Esophagus mucosa (tissue), 1 donor: ENCODE measurements at regions not wholly inside any gene's neighbourhood (a gene's known extent, or its start where the extent isn't known, plus 50 kb on each side); places are given as distances from the start of the nearest gene placed in this dataset.

ENCODE experiments used
- ATAC-seq: fragments of 200-7000 bp; cut with Tn5 transposase; one replicate; pipeline ENCODE4 v1.9.1; 2020
- donor health status: DM: yes; HTN: yes; CAD: no.

DNA sequence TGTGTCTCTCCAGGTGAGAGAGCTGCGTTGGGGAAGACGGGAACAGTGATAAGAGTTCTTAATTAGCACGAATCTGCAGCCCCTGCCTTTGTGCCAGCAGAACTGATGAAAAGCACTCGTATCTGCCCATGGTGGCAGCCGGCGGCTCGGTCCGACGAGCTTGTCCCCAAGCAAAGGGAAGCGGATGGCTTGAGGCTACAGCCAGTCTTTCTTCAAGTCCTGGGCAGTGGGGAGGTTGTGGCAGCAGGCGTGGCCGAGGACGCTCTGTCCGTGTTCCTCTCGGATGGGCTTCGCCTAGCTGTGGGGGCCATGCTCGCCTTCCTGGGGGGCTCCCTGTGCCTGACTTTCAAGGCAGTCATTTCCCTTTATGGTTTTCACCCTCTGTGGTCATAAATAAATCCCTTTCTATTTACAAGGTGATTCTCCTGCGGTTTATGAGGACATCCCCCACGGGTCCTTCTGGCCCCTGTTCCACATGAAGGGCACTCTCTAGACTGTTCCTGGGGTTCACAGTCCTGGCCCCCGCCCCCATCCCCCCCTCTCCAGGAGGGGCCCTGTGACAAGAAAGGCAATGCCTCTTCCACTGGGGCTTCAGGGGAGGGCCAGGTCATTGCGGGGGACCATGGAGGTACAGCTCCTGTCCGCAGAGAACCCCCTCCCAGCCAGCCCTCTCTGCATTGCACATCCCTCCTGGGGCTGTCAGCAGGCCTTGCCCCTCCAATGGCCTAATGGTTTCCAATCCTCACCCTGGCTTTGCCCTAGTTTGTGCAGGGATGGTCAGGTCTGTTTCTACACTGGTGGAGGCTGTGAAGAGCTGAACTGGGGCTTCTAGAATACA, 1212.3 kb downstream of the BRD1 start:
- ATAC-seq = no peak

DNA sequence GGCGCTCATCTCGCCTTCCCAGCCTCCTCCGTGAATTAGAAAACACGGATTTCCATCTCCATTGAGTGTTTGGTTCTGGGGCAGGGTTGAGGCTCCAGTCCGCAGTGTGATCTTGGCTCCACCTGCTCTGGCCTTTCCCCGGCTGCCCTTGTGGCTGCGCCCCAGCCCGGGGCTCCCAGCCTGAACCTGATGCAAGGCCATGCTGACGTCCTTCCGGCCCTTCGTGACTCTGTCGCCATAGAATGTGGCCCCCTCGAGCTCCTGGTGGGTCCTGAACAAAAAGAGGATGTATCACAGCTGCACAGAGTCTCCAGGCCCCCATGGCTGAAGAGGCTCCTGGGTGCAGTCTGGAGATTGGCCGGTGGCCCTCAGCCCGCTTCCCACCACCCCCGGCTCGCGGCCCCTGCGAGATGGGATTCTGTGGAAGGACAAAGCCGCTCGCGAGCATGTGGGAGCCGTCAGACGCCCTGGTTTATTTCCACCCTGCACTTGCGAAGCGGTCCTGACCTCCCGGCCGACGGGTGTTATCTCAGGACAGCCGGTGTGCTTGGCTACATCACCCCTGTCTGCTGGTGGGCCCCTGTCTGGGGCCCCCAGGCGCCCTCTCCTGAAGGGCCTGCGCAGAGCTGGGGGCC, 1214.0 kb downstream of the BRD1 start:
- no peak for ATAC-seq

DNA sequence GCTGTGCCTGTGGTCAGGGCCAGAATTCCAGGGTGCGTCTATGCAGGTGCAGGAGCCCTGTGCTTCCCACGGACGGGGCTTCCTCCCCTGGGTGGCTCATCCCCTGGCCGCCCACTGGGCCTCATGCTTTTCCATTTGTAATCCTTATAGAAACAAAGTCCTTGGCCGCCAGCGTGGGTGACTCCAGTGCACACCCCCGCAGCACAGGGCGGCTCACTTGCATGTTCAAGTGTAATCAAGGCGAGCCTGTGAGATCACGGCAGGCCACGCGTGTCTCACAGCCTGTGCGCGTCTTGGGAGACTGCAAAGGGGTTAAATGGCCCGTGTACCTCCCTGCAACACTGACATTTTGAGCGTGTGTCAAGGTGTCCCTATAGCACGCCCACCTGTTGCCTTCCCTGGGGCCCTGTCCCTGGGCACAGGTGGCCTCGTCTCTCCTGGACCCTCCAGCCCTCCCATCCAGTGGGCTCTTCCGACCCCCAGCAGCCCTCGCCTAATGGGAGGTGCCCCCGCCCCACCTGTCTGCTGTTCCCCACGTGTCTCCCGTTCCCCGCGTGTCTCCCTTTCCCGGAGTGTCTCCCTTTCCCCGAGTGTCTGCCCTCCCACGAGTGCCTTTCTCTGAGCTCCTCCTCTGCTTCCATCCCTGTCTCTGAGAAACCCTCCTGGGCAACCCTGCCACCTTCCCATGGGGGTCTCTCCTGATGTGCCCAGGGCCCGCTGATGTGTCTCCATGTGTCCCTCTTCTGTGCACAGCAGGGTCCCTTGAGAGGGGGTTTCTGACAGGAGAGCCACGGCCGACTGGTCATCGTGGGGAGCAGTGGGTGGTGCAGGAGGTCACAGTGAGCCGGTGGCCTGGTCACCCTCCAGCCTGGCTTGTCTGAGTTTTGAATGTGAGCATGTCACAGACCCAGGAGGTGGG, 1215.3 kb downstream of the BRD1 start:
- ATAC-seq = no peak

DNA sequence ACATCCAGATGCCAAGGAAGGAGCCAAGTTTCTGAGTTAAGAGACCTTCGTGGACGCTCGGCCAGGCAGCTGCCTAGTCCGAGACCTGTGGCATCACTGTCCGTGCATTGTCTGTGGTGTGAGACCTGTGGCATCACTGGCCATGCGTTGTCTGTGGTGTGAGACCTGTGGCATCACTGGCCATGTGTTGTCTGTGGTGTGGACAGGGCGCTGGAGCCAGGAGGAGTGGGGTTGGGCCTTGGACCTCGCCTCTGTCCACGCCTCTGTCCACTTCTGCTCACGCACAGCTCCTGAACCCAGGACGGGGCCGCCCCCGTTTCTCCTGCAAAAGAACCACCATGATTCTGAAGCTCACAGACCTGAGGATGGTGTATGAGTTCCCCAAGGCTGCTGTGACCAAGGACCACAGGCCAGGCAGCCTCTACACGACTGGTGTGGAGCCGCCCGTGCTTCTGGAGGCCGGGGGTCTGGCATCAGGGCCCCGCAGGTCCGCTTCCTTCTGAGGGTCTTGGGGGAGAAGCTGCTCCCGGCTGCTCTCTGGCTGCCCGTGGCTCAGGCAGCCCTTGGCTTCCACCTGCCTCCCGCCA, 1218.3 kb downstream of the BRD1 start:
- ATAC-seq = no peak

DNA sequence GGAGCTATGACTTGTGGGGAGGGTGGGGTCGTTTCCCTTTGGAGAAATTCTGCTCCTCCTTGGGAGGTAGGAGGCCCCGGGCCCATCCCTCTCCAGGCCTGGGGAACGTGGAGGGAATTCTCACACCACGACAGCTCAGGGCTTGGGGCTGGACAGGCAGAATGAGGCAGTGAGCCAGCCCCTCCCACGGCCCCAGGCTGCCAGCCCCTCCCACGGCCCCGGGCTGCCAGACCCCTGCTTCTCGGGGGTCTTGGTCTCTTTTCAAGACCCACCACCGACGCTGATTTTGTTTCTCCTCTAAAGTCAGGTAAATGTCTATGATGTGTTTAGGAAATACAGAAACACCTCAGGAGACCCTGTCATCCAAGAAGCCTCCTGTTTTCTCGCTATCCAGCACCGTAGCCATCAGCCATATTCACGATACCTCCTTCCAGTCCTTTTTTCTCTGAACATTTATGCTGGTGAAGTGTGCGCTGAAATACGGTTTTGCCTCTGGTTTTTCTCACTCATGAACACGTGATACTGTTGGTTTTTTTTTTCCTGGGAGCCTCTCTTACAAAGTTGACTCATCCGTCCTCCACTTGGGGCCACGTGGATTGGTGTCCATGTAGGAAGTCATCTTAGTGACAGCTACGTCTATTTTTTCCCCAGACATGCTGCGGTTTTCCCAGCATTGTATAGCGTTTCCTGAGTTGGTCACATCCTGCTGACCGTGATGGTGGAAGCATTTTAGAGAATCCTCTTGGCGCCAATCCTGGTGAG, 1219.6 kb downstream of the BRD1 start:
- ATAC-seq = no peak

DNA sequence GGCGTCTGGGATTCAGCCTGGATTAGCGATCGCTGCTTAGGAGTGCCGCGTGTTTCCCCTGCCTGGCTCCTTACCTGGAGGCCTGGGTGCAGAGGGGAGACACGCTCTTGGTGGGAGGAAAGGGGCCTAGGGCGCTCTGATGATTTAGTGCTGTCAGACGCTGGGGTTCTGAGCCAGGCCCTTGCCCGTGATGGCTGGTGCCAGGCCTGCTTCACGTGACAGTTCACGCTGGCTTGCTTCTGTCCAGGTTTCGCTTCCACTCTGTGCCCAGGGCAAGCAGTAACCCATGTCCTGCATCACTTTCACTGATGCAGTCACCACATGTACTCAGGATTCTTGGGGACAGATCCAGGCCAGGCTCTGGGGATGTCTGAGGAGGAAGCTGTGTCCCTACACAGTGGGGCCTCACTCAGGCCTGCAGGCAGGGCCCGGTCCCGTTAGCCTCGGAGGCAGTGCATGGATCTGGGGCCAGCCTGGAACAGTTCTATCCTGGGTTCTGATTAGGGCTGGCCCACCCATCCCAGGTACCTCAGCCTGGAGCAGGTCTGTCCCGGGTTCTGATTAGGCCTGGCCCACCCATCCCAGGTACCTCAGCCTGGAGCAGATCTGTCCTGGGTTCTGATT, 1220.9 kb downstream of the BRD1 start:
- no peak for ATAC-seq

DNA sequence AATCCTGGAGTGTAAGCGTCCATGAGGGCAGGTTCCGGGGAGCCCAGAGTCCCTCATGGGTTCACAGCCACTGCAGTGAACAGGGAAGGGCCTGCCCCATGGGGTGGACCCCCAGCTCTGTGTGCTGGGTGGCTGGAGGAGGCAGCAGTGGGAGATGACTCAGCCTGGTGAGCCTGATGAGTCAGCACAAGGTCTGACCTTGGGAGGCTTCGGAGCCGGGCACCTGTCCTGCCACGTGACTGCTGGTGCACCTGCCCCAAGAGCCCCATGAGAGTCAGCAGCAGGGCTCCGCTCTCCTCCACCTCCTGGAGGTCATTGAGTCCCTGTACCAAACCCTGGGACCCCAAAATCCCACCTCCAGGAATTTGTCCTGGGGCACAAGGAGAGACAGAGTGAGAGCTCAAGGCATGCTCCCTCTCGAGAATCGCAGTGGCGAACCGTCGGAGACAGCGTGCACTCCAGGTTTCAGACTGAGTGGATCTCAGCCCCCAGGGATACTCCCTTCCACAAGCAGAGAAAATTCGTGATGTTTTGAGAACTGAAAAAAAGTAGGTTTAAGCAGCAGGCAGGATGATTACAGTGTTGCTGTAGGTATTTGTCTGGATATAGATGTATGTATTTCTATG, 1221.7 kb downstream of the BRD1 start:
- ATAC-seq = no peak

DNA sequence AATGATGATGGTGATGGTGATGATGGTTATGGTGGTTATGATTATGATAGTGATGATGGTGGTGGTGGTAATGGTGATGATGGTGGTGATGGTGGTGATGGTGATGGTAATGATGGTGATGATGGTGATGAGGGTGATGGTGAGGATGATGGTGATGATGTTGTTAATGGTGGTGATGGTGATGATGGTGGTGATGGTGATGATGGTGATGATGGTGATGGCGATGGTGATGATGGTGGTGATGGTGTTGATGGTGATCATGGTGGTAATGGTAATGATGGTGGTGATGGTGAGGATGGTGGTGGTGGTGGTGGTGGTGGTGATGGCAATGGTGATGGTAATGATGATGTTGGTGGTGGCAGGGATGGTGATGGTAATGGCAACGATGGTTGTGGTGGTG, 1222.5 kb downstream of the BRD1 start:
- no peak for ATAC-seq

DNA sequence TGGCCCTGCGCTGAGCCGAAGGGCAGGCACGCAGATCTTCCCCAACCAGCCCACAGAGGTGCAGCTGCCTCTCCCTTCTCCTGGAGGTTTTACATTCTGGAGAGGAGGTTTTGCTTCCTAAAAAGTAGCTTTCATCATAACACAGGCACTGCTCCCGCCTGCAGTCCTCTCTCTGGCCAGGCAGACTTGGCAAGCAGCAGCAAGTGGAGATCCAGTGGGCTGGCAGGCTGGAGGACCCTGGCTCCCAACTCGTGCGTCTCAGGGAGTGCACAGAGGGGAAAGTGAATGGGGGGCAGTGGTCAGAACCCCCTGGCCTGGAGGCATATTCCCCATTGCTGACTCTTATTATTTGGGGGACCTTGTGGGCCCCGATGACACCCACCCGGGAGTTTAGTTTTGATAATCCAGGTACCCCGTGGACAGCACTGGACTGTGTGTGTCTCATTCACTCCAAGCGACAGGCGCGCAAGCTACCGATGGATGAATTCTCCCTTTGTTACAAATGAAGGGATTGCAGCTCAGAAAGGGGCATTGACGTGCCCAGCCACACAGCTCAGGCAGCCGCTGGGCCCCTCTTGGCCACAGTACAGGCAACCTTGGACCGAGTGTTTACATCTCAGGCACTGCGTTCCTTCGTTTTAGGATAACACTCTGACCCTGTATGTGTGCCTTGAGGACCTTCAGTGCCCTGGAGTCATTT, 1223.9 kb downstream of the BRD1 start:
- no peak for ATAC-seq

DNA sequence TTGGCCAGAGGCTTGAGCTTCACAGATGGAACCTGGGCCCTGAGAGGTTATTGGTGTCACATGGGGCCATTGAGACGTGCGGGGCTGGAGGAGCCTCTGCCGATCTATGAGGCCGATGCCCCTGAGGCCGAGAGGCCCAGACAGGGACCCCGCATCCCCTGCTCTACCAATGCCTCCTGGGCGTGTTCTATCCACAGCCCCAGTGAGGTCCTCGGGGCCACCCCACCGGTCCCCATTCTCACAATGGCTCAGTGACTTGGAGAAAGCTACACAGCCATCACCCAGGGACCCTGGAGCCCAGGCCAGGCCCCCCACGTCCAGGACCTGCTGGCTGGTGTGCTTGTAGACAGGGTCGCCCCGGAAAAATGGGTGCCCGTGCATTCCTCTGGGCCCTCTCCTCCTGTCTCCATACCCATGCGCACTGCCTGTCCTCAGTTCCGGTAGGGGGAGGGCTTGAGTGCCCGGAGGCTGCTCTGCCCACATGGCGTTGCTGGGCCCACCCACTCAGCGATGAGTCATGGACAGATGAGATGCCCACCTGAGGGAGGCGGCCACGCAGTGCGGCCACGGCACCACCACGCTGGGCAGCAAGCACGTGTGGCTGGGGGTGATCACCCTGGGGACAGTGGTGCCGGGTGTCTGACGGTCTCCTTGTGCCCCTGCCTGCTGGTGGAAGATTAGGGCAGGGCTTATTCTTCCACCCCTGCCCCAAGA, 1224.7 kb downstream of the BRD1 start:
- no peak for ATAC-seq

DNA sequence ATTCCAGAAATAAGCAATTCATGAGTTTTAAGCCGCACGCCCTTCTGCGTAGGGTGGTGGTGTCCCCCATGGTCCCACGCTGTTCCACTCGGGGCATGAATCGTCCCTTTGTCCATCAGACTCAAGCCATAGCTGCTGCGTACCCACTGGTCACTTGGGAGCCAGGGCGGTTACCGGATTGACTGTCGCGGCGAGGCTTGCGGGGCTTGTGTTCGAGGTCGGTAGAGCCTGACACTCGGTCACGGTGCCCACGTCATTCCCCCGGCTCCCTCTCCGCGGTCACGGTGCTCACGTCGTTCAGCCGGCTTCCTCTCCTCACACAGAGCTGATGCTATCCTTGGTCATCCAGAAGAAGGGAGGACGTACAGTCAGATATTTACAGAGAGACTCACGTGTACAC, 1227.0 kb downstream of the BRD1 start:
- ATAC-seq = no peak

DNA sequence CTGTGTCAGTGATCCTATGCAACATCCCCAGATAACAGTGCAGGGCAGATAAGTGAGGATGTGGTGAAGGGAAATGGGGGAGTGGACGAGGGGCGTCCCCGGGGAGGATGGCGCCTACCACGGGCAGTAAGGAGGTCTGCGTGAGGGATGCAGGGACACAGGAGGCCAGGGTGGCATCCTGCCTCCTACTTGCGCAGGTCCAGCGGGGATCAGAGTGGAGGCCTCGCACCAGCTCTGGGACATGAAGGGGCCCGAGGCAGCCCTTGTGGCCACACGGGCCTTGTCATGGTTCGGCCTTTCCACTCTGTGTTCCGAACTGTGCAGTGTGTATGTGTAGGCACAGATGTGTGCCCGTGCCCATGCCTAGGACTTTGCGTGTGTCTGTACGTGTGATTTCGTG, 1227.5 kb downstream of the BRD1 start:
- no peak for ATAC-seq

DNA sequence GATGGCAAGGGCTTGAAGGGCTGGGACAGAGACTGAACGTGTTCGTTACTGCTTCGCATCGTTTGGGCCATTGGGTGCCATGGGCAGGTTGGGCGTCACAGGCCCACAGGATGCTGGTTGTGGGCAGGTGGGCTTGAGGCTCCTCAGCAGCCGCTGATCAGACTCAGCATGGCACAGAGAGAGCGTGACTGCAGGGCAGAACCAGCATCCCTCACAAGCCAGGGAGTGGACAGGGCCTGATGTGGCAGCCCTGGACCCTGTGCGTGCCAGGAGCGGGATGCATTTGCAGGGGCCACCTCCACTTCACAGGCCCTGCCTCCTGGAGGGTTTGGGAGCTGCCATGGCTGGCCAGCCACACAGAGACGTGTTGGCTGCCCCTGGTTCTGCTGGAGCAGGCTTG, 1228.3 kb downstream of the BRD1 start:
- no peak for ATAC-seq

DNA sequence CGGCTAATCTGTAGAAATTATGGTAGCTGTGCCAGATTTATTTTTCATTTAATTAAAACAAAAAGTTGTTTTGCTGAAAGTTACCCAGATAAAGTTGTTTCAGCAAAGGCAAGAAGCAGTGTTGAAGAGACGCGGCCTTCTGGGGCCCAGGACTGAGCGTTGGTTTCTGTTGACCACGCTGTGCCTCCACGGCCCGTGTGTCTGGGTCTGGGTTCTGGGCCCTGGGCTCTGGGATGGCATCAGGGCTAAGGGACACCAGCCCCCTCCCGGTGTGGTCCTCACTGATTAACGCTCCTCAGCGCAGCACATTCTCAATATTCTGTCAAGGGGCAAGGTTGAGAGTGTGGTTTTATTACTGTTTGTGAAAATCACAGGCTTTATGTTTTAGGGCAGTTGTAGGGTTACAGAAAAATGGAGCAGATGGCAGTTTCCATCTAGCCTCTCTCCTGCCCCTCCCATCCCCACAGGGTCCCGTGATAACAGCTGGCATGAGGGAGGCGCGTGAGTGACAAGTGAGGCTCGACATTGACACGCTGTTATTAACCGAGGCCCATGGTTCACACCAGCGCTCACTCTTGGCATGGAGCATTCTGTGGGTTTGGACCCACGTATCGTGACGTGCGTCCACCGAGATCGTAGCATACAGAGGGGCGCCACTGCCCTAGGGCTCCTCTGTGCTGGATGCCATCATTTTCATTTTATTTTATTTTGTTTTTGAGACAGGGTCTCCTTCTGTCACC, 1231.4 kb downstream of the BRD1 start:
- no peak for ATAC-seq

DNA sequence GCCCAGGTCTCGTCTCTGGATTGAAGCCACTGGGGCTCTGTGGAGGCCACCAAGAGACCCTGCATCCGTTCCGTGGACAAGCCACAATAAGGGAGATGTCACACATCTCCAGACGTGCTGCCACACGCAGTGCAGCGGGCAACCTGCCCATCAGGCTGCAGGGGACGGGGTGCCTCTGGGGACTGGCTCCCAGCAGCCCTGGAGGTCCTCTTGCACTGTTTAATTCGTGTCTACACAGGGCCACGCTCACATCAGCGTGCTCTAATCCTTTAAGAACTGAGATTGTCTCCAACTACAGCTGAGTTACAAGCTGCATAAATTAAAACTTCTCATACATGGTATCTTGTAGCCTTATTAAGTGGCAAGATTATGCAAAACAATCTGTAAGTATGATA, 1232.2 kb downstream of the BRD1 start:
- no peak for ATAC-seq

DNA sequence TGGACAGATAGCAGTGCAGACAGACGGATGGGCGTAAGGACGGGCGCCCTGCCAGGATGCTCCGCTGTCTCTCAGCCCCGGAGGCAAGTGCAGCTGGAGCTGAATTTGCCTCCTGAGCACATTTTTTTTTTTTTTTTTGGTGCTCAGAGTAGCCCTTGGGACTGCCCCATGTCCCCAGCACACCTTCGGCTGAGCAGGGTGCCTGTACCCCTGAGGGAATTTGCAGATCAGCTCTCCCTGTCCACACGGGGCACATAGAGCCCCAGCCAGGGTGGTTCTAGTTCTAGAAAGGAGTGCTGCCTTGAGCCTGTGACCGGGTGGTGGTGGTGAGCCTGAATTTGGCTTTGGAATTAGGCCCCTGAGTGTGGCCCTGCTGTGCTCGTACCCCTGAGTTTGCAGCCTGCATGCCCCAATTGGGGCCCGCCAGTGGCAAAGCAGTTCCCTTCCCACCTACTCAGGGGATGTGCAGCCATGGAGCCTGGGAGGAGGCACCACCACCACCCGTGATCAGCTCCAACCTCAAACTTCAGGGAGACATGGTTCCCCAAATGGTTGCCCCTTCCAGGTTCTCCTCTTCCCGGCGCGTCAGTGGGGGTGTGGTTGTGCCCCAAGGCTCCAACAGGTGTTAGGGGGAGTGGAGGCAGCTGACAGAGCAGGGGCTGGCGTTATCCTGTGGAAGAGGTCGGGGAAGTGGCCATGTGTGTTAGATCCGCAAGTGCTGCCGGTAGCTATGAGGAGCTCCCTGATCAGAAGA, 1232.7 kb downstream of the BRD1 start:
- ATAC-seq = no peak

DNA sequence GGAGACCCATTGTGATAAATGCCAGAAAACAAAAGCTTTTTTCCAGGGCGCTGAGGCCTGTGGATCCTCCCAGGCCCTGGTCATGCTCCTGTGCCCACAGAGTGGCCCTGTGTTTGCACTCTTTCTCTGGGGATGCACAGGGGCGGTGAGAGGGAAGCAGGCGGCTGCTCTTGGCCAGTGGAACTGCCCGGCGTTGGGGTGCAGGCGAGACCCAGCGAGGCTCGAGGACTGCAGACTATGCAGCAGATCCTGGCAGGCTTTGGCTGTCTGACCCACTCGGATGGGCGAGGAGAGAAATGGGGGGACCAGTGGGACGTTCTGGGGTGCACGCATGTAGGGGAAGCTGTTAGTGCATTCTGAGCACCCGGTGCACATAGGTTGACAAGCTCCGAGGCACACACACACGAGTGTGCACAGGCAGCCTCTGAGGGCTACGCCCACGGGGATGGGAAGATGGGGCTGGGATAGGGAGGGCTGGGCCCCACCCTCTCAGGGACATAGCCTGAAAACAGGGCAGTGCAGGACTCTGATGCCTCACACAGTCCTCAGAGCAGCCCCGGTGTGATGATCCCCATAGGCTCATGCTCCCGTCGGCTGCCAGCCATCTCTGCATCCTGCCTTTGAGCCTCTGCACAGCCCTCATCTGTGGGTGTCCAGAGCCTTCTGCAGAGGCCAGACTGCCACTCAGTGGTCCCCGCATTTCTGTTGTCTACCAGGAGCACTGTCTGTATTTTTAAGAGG, 1233.5 kb downstream of the BRD1 start:
- no peak for ATAC-seq

DNA sequence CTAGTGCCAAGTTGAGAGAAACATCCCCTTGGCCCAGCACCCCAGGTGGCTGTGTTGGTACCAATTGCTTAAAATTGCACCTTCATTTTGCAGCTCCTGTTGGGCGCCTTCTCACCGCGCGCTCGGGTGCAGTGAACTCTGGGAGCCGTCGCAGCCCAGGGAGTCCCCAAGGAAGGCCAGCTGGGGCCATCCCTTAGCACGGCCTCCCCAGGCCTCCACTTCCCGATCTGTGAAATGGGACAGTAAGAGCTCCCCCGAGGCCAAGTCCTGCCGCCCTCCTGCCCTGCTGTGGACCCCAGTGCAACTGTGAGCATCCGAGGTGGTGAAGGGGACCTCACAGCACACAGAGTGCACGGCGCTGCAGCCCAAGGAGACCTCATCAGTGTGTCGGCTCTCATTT, 1234.1 kb downstream of the BRD1 start:
- no peak for ATAC-seq
